ENCODE measurements at regions not wholly inside any gene's neighbourhood (a gene's known extent, or its start where the extent isn't known, plus 50 kb on each side); places are given as distances from the start of the nearest gene placed in this dataset.
A peak's percentile ranks its signal among the peaks of the same experiment; 100 is the strongest.

DNA sequence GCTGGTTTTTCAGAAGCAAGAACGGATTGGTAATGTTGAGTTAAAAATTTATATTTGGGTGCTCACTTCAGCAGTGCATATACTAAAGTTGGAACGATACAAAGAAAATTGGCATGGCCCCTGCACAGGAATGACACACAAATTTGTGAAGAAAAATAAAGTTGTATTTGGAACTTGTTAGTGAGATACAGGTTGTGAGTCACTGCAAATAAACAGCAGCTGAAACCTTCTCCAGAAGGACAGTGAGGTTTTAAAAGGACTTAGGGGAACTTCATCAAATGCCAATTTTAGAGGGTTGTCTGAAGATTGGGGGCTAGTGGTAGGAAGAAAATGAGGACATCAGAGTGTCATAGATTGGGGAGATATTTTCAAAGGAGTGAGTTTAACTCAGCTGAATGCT lies 79.7 kb upstream of the ELOVL6 start:
- H3K4me1 ChIP-seq (ENCODE audit: control insufficient read depth, extremely low read depth, insufficient read depth, low read length), result no peaks in the 10 kb centered on the region
- no peak overlapping the region for H3K4me3 ChIP-seq (replicated peaks in 1 of 4; ENCODE audit: control extremely low read depth in 1 of 4, insufficient read depth in 1 of 4, low read depth in 3 of 4, low read length in 4 of 4)
- H4K20me1 ChIP-seq (ENCODE audit: control insufficient read depth, extremely low read depth, insufficient read depth, low read length), result no peaks in the 10 kb centered on the region
- DNase-seq (ENCODE audit: low read depth in 2 of 2), result peak in 1 of 2 donors; percentile 25
- no peaks in the 10 kb centered on the region for H3K27me3 ChIP-seq (ENCODE audit: control insufficient read depth, insufficient read depth, low read length)
- no peak overlapping the region for H3K9ac ChIP-seq (ENCODE audit: insufficient read depth, low read length)
- H3K9me3 ChIP-seq (ENCODE audit: control insufficient read depth, insufficient read depth, low read depth, low read length), result no peaks in the 10 kb centered on the region
- no peaks in the 10 kb centered on the region for H3K79me2 ChIP-seq (ENCODE audit: control insufficient read depth, insufficient read depth, low read length)
- H3K36me3 ChIP-seq (ENCODE audit: control insufficient read depth, insufficient read depth, low read length), result no peaks in the 10 kb centered on the region
- H2AFZ ChIP-seq (ENCODE audit: low read length), result no peak overlapping the region
- no peak overlapping the region for H3K27ac ChIP-seq (ENCODE audit: insufficient read depth, low read length)
- no peak overlapping the region for H3K4me2 ChIP-seq (ENCODE audit: extremely low read depth, insufficient read depth, low read length)
- no peak for TF ChIP-seq EZH2 (IDR thresholded peaks at IDR 0.05; ENCODE audit: low read length, missing control alignments)
- TF ChIP-seq, protein P1, sequence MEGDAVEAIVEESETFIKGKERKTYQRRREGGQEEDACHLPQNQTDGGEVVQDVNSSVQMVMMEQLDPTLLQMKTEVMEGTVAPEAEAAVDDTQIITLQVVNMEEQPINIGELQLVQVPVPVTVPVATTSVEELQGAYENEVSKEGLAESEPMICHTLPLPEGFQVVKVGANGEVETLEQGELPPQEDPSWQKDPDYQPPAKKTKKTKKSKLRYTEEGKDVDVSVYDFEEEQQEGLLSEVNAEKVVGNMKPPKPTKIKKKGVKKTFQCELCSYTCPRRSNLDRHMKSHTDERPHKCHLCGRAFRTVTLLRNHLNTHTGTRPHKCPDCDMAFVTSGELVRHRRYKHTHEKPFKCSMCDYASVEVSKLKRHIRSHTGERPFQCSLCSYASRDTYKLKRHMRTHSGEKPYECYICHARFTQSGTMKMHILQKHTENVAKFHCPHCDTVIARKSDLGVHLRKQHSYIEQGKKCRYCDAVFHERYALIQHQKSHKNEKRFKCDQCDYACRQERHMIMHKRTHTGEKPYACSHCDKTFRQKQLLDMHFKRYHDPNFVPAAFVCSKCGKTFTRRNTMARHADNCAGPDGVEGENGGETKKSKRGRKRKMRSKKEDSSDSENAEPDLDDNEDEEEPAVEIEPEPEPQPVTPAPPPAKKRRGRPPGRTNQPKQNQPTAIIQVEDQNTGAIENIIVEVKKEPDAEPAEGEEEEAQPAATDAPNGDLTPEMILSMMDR (conservative IDR thresholded peaks at IDR 0.05 in 1 of 2, IDR thresholded peaks at IDR 0.05 in 1 of 2; ENCODE audit: low read depth in 1 of 2, low read length in 2 of 2), result no peak

DNA sequence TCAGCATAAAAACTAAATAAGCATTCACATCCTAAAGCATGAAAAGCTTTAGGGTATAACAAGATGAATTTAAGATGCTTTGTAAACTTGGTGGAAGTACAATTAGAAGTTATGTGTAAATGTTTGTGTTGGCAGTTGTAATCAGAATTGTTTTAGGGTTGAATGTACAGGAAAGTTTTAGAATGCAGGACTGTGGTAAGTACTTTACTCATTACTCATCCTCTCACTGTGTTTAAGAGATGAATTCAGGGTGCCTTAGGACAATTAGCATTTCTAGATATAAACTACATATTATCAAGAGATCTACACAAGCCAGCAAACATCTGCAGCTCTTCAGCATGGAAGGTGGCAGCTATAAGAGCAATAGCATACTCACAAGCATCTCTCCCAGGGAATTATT lies 77.5 kb upstream of the ELOVL6 start:
- no peak overlapping the region for H3K4me2 ChIP-seq (ENCODE audit: extremely low read depth, insufficient read depth, low read length)
- peak; percentile 9 to 92 for DNase-seq (ENCODE audit: low read depth in 2 of 2)

DNA sequence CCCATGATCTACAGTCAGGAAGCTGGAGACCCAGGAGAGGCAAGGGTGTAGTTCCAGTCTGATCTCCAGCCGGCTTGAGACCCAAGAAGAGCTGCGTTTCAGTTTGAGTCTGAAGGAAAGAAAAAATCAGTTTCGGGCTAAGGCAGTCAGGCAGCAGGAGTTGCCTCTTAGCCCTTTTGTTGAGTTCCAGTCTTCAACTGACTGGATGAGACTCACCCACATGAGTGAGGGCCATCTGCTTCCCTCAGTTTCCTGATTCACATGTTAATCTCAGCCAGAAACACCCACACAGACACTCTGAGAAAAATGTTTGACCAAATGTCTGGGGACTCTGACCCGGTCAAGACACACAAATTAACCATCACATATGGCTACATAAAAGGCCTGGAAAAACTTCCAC lies 73.6 kb upstream of the ELOVL6 start:
- no peaks in the 10 kb centered on the region for H4K20me1 ChIP-seq (ENCODE audit: control insufficient read depth, extremely low read depth, insufficient read depth, low read length)
- H3K36me3 ChIP-seq (ENCODE audit: control insufficient read depth, insufficient read depth, low read length), result no peaks in the 10 kb centered on the region
- H3K9me3 ChIP-seq (ENCODE audit: control insufficient read depth, insufficient read depth, low read depth, low read length), result no peaks in the 10 kb centered on the region
- no peak overlapping the region for H3K27ac ChIP-seq (ENCODE audit: insufficient read depth, low read length)
- peak in 1 of 2 donors; percentile 50 for DNase-seq (ENCODE audit: low read depth in 2 of 2)
- no peak overlapping the region for H3K9ac ChIP-seq (ENCODE audit: insufficient read depth, low read length)
- H3K79me2 ChIP-seq (ENCODE audit: control insufficient read depth, insufficient read depth, low read length), result no peaks in the 10 kb centered on the region
- H2AFZ ChIP-seq (ENCODE audit: low read length), result no peak overlapping the region
- no peak overlapping the region for H3K4me2 ChIP-seq (ENCODE audit: extremely low read depth, insufficient read depth, low read length)
- H3K4me1 ChIP-seq (ENCODE audit: control insufficient read depth, extremely low read depth, insufficient read depth, low read length), result no peaks in the 10 kb centered on the region
- H3K27me3 ChIP-seq (ENCODE audit: control insufficient read depth, insufficient read depth, low read length), result no peaks in the 10 kb centered on the region
- no peak for TF ChIP-seq EZH2 (IDR thresholded peaks at IDR 0.05; ENCODE audit: low read length, missing control alignments)
- TF ChIP-seq, protein P1 (conservative IDR thresholded peaks at IDR 0.05 in 1 of 2, IDR thresholded peaks at IDR 0.05 in 1 of 2; ENCODE audit: low read depth in 1 of 2, low read length in 2 of 2), result no peak
- no peak overlapping the region for H3K4me3 ChIP-seq (replicated peaks in 1 of 4; ENCODE audit: control extremely low read depth in 1 of 4, insufficient read depth in 1 of 4, low read depth in 3 of 4, low read length in 4 of 4)

More for the DNA sequence above, 77.5 kb upstream of the ELOVL6 start:
- TF ChIP-seq, protein P1 (conservative IDR thresholded peaks at IDR 0.05 in 1 of 2, IDR thresholded peaks at IDR 0.05 in 1 of 2; ENCODE audit: low read depth in 1 of 2, low read length in 2 of 2), result no peak
- no peak for TF ChIP-seq EZH2 (IDR thresholded peaks at IDR 0.05; ENCODE audit: low read length, missing control alignments)
- H3K36me3 ChIP-seq (ENCODE audit: control insufficient read depth, insufficient read depth, low read length), result no peaks in the 10 kb centered on the region
- no peak overlapping the region for H3K9ac ChIP-seq (ENCODE audit: insufficient read depth, low read length)
- no peaks in the 10 kb centered on the region for H3K27me3 ChIP-seq (ENCODE audit: control insufficient read depth, insufficient read depth, low read length)
- H3K79me2 ChIP-seq (ENCODE audit: control insufficient read depth, insufficient read depth, low read length), result no peaks in the 10 kb centered on the region
- no peaks in the 10 kb centered on the region for H4K20me1 ChIP-seq (ENCODE audit: control insufficient read depth, extremely low read depth, insufficient read depth, low read length)
- H3K9me3 ChIP-seq (ENCODE audit: control insufficient read depth, insufficient read depth, low read depth, low read length), result no peaks in the 10 kb centered on the region
- H3K27ac ChIP-seq (ENCODE audit: insufficient read depth, low read length), result no peak overlapping the region
- no peak overlapping the region for H3K4me3 ChIP-seq (replicated peaks in 1 of 4; ENCODE audit: control extremely low read depth in 1 of 4, insufficient read depth in 1 of 4, low read depth in 3 of 4, low read length in 4 of 4)
- no peaks in the 10 kb centered on the region for H3K4me1 ChIP-seq (ENCODE audit: control insufficient read depth, extremely low read depth, insufficient read depth, low read length)
- H2AFZ ChIP-seq (ENCODE audit: low read length), result no peak overlapping the region

All from fibroblast of lung (primary cell).